Subcutaneous abdominal adipose tissue (tissue), 5 donors: ENCODE measurements at regions not wholly inside any gene's neighbourhood (a gene's known extent, or its start where the extent isn't known, plus 50 kb on each side); places are given as distances from the start of the nearest gene placed in this dataset.
A peak's percentile ranks its signal among the peaks of the same experiment; 100 is the strongest.

Source experiments
- H3K27ac ChIP-seq: one replicate; pipeline ENCODE4 v1.7.0; 2013; ENCODE audit warnings: low read depth, mild to moderate bottlenecking, inconsistent platforms, low read length, moderate library complexity
- H3K27me3 ChIP-seq, 5 donors: one replicate each; pipeline ENCODE4 v1.7.0; 2013; ENCODE audit warnings: low read length in 5 of 5, inconsistent platforms in 1 of 5; ENCODE audit not compliant: control insufficient read depth in 5 of 5, insufficient read depth in 4 of 5
- H3K36me3 ChIP-seq, 5 donors: one replicate each; pipeline ENCODE4 v1.7.0; 2013; ENCODE audit warnings: low read length in 5 of 5; ENCODE audit not compliant: control insufficient read depth in 5 of 5, insufficient read depth in 5 of 5
- H3K4me1 ChIP-seq, 5 donors: one replicate each; pipeline ENCODE4 v1.7.0; 2013; ENCODE audit warnings: low read length in 5 of 5, mild to moderate bottlenecking in 3 of 5, moderate library complexity in 1 of 5; ENCODE audit not compliant: control insufficient read depth in 5 of 5, insufficient read depth in 5 of 5
- H3K4me3 ChIP-seq, 5 donors: one replicate each; pipeline ENCODE4 v1.7.0; 2013; ENCODE audit warnings: low read length in 5 of 5, low read depth in 1 of 5
- H3K9ac ChIP-seq, 5 donors: one replicate each; pipeline ENCODE4 v1.7.0; 2013; ENCODE audit warnings: low read length in 5 of 5, mild to moderate bottlenecking in 4 of 5, moderate library complexity in 3 of 5
- H3K9me3 ChIP-seq, 5 donors: one replicate each; pipeline ENCODE4 v1.7.0; 2013; ENCODE audit warnings: low read length in 5 of 5; ENCODE audit not compliant: control insufficient read depth in 5 of 5
- donor health status: healthy.
- donor health status: healthy.
- donor health status: healthy.
- donor health status: healthy.
- donor health status: healthy.

DNA sequence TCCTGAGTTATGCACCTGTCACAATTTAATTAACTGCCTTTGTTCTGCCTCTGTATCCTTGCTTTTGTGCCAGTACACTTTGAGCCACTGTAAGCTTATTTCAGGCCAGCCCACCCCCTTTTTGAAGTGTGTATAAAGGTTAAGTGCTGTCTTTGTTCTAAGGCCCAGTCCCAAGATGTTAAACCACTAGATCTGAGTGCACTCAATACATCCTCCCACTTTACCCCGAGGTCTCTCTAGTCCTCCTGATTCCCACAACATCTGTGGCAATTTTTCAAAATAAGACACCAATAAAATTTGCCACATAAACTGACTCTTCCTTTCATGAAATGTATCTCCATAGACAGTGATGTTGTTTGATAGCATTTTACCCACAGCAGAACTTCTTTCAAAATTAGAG lies 124.1 kb upstream of the SPIN4 start:
- peaks cover 18 to 47% (median 37%) of the 10 kb centered on the region in 5 donors for H3K9me3 ChIP-seq
- no peaks in the 10 kb centered on the region for H3K4me1 ChIP-seq
- peaks cover 0 to 3% (median 0%) of the 10 kb centered on the region in 5 donors for H3K36me3 ChIP-seq
- no peak overlapping the region for H3K9ac ChIP-seq
- no peak overlapping the region for H3K27ac ChIP-seq
- H3K4me3 ChIP-seq: peak overlapping the region in 1 of 5 donors; percentile 37
- no peaks in the 10 kb centered on the region for H3K27me3 ChIP-seq

GRCh38 chrX:63471004-63471403 lies 119.9 kb upstream of the SPIN4 start:
- H3K4me3 ChIP-seq: peak overlapping the region in 3 of 5 donors; percentile 21 to 40 (median 28)
- H3K27ac ChIP-seq: no peak overlapping the region
- no peak overlapping the region for H3K9ac ChIP-seq
- H3K9me3 ChIP-seq: peaks cover 23 to 55% (median 49%) of the 10 kb centered on the region in 5 donors
- peaks cover 0 to 8% (median 0%) of the 10 kb centered on the region in 5 donors for H3K36me3 ChIP-seq
- no peaks in the 10 kb centered on the region for H3K4me1 ChIP-seq
- H3K27me3 ChIP-seq: no peaks in the 10 kb centered on the region

GRCh38 chrX:63470506-63470905 lies 119.4 kb upstream of the SPIN4 start:
- Histone ChIP-seq H3K36me3 (peaks cover 0 to 12% (median 0%) of the 10 kb centered on the region in 5 donors), H3K9ac (no peak overlapping the region), H3K27me3 (no peaks in the 10 kb centered on the region), H3K4me1 (no peaks in the 10 kb centered on the region), H3K9me3 (peaks cover 18 to 51% (median 44%) of the 10 kb centered on the region in 5 donors), H3K4me3 (peak overlapping the region in 4 of 5 donors; percentile 13 to 40 (median 24)), H3K27ac (no peak overlapping the region)

DNA sequence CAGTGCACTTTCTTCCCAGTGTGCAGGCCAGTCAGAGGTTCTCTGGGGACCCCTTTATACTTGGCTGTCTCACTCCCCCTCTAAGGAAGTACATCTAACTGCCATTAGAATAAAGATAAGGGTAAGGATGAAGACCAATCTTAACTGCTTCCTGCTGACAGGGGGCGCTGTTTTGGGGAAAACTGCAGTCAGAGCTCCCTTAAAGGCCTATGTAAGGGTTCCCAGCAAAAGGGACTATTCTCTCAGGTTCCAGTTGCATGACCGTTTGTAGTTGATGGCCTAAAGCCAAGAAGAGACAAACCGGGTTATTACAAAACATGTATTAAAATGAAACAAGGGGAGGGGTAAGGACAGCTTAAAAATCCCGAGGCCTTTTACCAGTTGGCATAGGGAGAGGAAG lies 115.6 kb upstream of the SPIN4 start:
- Histone ChIP-seq H3K9me3 (peaks cover 5 to 32% (median 20%) of the 10 kb centered on the region in 5 donors), H3K36me3 (peaks cover 0 to 12% (median 0%) of the 10 kb centered on the region in 5 donors), H3K27ac (no peak overlapping the region), H3K4me3 (no peak overlapping the region), H3K9ac (no peak overlapping the region), H3K27me3 (no peaks in the 10 kb centered on the region), H3K4me1 (no peaks in the 10 kb centered on the region)

DNA sequence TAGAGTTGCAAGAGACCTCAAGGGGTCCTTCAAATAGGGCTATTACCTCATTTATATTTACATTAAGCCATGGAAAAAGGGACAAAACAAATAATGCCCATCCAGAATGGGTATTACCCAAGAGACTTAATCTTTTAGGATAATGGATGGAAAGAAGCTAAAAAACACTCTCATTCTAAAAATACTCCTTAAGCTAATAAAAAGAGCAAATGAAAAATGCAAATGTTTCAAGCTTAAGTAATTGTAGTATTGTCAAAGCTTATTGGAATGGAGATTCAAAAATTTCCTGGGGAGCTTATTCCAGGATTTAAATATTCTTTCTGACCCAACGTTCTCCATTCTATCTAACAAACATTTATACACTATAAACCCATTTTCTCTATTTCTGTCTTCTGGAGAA lies 107.8 kb upstream of the SPIN4 start:
- Histone ChIP-seq H3K9ac (no peak overlapping the region), H3K36me3 (no peaks in the 10 kb centered on the region), H3K4me3 (no peak overlapping the region), H3K27ac (no peak overlapping the region), H3K4me1 (no peaks in the 10 kb centered on the region), H3K9me3 (peaks cover 0 to 16% (median 0%) of the 10 kb centered on the region in 5 donors), H3K27me3 (no peaks in the 10 kb centered on the region)

- H3K4me3 ChIP-seq: no peak overlapping the region
- H3K27ac ChIP-seq: no peak overlapping the region
- H3K36me3 ChIP-seq: peaks cover 0 to 5% (median 0%) of the 10 kb centered on the region in 5 donors
- no peak overlapping the region for H3K9ac ChIP-seq
- no peaks in the 10 kb centered on the region for H3K4me1 ChIP-seq
- H3K27me3 ChIP-seq: peaks cover 0 to 3% (median 0%) of the 10 kb centered on the region in 5 donors
- H3K9me3 ChIP-seq: peaks cover 0 to 16% (median 4%) of the 10 kb centered on the region in 5 donors
These were observed 102.4 kb upstream of the SPIN4 start for GRCh38 chrX:63453571-63453970.

GRCh38 chrX:63441717-63442116 lies 90.6 kb upstream of the SPIN4 start:
- Histone ChIP-seq H3K4me1 (no peaks in the 10 kb centered on the region), H3K36me3 (no peaks in the 10 kb centered on the region), H3K27ac (no peak overlapping the region), H3K9me3 (peaks cover 0 to 5% (median 4%) of the 10 kb centered on the region in 5 donors), H3K9ac (no peak overlapping the region), H3K4me3 (no peak overlapping the region), H3K27me3 (no peaks in the 10 kb centered on the region)

DNA sequence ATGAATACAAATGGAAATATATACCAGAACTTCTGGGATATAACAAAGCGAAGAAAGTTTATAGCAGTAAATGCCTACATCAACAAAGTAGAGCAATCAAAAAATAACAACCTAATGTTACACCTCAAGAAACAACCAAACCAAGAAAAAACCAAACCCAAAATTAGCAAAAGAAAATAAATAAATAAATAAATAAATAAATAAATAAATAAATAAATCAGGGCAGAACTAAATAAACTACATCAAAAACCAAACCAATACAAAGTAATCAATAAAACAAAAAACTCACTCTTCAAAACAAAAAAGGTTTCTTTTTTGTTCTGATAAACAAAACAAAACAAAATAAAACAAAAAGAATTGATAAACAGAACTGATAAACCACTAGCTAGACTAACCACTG lies 88.4 kb upstream of the SPIN4 start:
- H3K4me1 ChIP-seq: no peaks in the 10 kb centered on the region
- no peak overlapping the region for H3K27ac ChIP-seq
- peaks cover 0 to 6% (median 0%) of the 10 kb centered on the region in 5 donors for H3K27me3 ChIP-seq
- no peak overlapping the region for H3K4me3 ChIP-seq
- H3K9ac ChIP-seq: no peak overlapping the region
- no peaks in the 10 kb centered on the region for H3K36me3 ChIP-seq
- H3K9me3 ChIP-seq: peaks cover 0 to 5% (median 4%) of the 10 kb centered on the region in 5 donors

DNA sequence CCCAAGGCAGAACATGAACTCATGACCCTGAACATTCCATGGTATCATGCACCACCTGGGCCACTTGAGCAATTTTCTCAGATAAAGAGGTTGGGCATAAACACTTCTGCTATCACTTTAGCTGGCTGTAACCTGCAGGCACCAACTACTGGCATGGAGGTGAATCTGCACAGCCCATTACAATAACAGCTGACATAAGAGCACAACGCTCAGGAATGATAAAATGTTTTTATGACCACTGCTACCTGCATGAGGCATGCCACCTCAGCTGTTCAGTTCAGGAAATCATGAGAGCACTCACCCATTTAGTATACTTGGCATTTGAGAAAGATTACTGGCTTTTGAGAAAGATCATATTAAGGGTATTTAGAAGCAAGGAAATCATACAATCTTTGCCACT lies 85.7 kb upstream of the SPIN4 start:
- Histone ChIP-seq H3K27ac (no peak overlapping the region), H3K9ac (no peak overlapping the region), H3K36me3 (no peaks in the 10 kb centered on the region), H3K9me3 (peaks cover 0 to 5% (median 4%) of the 10 kb centered on the region in 5 donors), H3K4me1 (no peaks in the 10 kb centered on the region), H3K4me3 (no peak overlapping the region), H3K27me3 (peaks cover 0 to 6% (median 3%) of the 10 kb centered on the region in 5 donors)

GRCh38 chrX:63434665-63435064 lies 83.5 kb upstream of the SPIN4 start:
- Histone ChIP-seq H3K9me3 (no peaks in the 10 kb centered on the region), H3K4me3 (no peak overlapping the region), H3K27ac (no peak overlapping the region), H3K9ac (no peak overlapping the region), H3K36me3 (peaks cover 0 to 1% (median 0%) of the 10 kb centered on the region in 5 donors), H3K27me3 (peaks cover 0 to 11% (median 3%) of the 10 kb centered on the region in 5 donors), H3K4me1 (no peaks in the 10 kb centered on the region)
